Activated CD4-positive, alpha-beta T cell treated with anti-CD3 and anti-CD28 coated beads, Interleukin-2, amount 10 ng/mL, durations not matched to agents 7 days and 5 days (primary cell): ENCODE measurements at regions not wholly inside any gene's neighbourhood (a gene's known extent, or its start where the extent isn't known, plus 50 kb on each side); places are given as distances from the start of the nearest gene placed in this dataset.

ENCODE experiments used
- CTCF ChIA-PET: fragments of 350-600 bp; sonication (Branson Sonifier 250); formaldehyde crosslinking; loops from one replicate; lab custom pipeline; 2021; ENCODE audit warnings: antibody characterized with exemption; lab: Charles Lee
- POLR2A ChIA-PET: fragments of 350-600 bp; sonication (Branson Sonifier 250); formaldehyde crosslinking; loops from one replicate; lab custom pipeline; 2021; ENCODE audit warnings: antibody characterized with exemption; lab: Charles Lee
- DNase-seq: peaks from one replicate; pipeline ENCODE4 v3.0.0-alpha.2; 2020
- H3K27ac Mint-ChIP-seq: one replicate; pipeline ENCODE4 v1.8.0; 2021; ENCODE audit warnings: mild to moderate bottlenecking, moderate library complexity, mixed read lengths
- H3K27me3 Mint-ChIP-seq: one replicate; pipeline ENCODE4 v1.8.0; 2021; ENCODE audit warnings: mixed read lengths
- H3K36me3 Mint-ChIP-seq: one replicate; pipeline ENCODE4 v1.8.0; 2021; ENCODE audit warnings: low read depth, mixed read lengths
- H3K4me1 Mint-ChIP-seq: one replicate; pipeline ENCODE4 v1.8.0; 2021; ENCODE audit warnings: mixed read lengths
- H3K4me3 Mint-ChIP-seq: one replicate; pipeline ENCODE4 v1.8.0; 2021; ENCODE audit warnings: mild to moderate bottlenecking, moderate library complexity, mixed read lengths
- H3K9me3 Mint-ChIP-seq: one replicate; pipeline ENCODE4 v1.8.0; 2021; ENCODE audit warnings: mixed read lengths

- POLR2A ChIA-PET = no interaction called here
- H3K4me3 Mint-ChIP-seq = no peak overlapping the region
- no peak overlapping the region for H3K27ac Mint-ChIP-seq
- CTCF ChIA-PET = interaction anchor here (0.7 to 1.6 kb wide), 2 partner anchors 8 to 19 kb away, joined by 3 read pairs; no protein-coding TSS in a partner anchor
- DNase-seq = no peak
- H3K4me1 Mint-ChIP-seq = no peaks in the 10 kb centered on the region
- peaks cover 7% of the 10 kb centered on the region for H3K9me3 Mint-ChIP-seq
- no peaks in the 10 kb centered on the region for H3K27me3 Mint-ChIP-seq
- no peaks in the 10 kb centered on the region for H3K36me3 Mint-ChIP-seq
These were observed 583.2 kb upstream of the ID2 start for GRCh38 chr2:8098476-8099266.

- DNase-seq = no peak
- ChIA-PET CTCF (no interaction called here), POLR2A (no interaction called here)
- Mint-ChIP-seq H3K9me3 (peaks cover 7% of the 10 kb centered on the region), H3K4me3 (no peak overlapping the region), H3K4me1 (no peaks in the 10 kb centered on the region), H3K27ac (no peak overlapping the region), H3K36me3 (no peaks in the 10 kb centered on the region), H3K27me3 (no peaks in the 10 kb centered on the region)
These were observed 582.6 kb upstream of the ID2 start for GRCh38 chr2:8099267-8099582.

DNA sequence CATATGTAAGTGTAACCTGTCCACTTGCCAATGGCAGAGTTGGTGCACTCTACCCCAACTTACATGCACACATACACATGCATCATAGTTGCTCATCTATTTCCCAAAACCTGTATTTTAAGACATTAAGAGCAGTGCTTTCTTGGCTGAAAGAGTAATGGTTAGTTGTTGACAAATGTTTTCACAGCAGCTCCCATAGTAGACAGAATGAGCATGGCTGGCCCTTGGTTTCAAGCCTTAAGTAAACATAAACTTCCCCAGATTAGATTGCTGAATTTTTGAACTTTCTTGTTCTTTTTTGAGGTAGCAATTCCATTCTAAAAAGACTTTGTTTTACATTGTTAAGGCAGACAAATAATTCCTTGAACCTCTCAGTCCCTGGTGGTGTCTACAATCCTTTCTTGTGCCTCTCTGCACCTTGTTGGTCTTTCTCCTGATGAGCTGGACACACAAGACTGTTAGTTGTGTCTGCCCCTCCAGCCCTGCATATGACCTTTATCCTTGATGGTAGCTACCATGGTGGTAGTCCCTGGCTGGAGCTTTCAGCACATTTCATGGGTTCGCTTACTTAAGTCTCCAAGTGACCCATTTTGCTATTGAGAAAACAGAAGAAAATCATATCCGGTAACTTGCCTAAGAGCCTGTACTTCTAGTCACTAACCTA is 580.1 kb upstream of the ID2 start:
- POLR2A ChIA-PET = no interaction called here
- no peak for DNase-seq
- Mint-ChIP-seq H3K27me3 (no peaks in the 10 kb centered on the region), H3K4me1 (no peaks in the 10 kb centered on the region), H3K4me3 (no peak overlapping the region), H3K36me3 (no peaks in the 10 kb centered on the region), H3K27ac (no peak overlapping the region), H3K9me3 (peaks cover 4% of the 10 kb centered on the region)
- CTCF ChIA-PET = interaction anchor here (1.1 kb wide), 1 partner anchor 14 kb away, joined by 3 read pairs; no protein-coding TSS in a partner anchor

DNA sequence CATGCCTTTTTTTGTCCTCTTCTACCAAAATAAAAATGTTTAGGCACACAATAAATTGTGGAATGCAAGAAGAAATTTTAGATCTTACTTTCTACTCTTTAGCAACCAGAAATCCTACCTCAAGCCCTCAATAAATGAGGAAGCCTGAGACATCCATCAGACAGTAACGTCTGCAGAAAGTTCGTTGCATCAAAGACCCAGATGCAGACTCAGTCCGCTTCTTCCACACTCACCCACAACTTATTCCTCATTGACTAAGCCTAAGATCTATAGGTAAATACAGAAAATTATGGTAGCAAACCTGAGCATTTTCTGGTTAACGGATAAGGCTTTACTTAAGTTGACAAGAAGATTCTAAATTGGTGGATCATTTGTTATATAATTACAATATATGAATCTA is 579.4 kb upstream of the ID2 start:
- no peaks in the 10 kb centered on the region for H3K36me3 Mint-ChIP-seq
- H3K9me3 Mint-ChIP-seq = peaks cover 4% of the 10 kb centered on the region
- H3K27ac Mint-ChIP-seq = no peak overlapping the region
- DNase-seq = no peak
- CTCF ChIA-PET = no interaction called here
- H3K4me1 Mint-ChIP-seq = peaks cover 3% of the 10 kb centered on the region
- H3K4me3 Mint-ChIP-seq = no peak overlapping the region
- POLR2A ChIA-PET = no interaction called here
- no peaks in the 10 kb centered on the region for H3K27me3 Mint-ChIP-seq

DNA sequence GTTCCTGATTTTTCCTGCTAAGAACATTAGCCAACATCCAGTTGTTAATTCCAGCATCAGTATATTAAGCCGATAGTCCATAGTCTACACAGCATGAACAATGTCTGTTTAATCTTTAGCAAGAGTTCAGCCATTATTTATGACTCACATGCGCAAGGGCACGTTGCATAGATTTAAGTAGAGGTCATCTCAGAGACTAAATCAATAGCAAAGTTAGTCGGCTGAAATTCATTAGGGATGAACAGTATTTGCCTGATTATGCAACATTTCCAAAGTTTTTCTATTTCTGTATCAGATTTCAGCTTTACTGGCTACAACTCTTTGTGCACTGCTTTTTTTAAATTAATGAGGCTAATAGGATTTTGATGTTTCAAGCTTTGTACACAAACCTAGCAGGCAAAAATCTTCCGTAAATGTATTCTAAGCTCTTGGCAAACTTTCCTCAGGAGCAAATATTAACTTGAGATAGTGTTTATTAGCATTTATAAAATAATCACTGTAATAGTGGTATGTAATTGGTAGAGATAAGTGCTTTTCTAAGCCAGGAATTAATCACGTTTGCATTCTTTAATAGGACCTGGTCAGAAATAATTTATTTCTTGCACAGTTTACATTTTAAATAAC is 578.7 kb upstream of the ID2 start:
- H3K4me1 Mint-ChIP-seq = peaks cover 10% of the 10 kb centered on the region
- CTCF ChIA-PET = no interaction called here
- DNase-seq = no peak
- no peak overlapping the region for H3K27ac Mint-ChIP-seq
- H3K27me3 Mint-ChIP-seq = no peaks in the 10 kb centered on the region
- no peaks in the 10 kb centered on the region for H3K9me3 Mint-ChIP-seq
- POLR2A ChIA-PET = no interaction called here
- no peaks in the 10 kb centered on the region for H3K36me3 Mint-ChIP-seq
- H3K4me3 Mint-ChIP-seq = no peak overlapping the region

- DNase-seq = no peak
- H3K36me3 Mint-ChIP-seq = peaks cover 2% of the 10 kb centered on the region
- ChIA-PET CTCF (interaction anchor here (1.6 kb wide), 1 partner anchor 24 kb away, joined by 3 read pairs; no protein-coding TSS in a partner anchor), POLR2A (no interaction called here)
- peaks cover 2% of the 10 kb centered on the region for H3K27me3 Mint-ChIP-seq
- H3K9me3 Mint-ChIP-seq = peaks cover 6% of the 10 kb centered on the region
- H3K4me3 Mint-ChIP-seq = no peak overlapping the region
- no peak overlapping the region for H3K27ac Mint-ChIP-seq
- peaks cover 10% of the 10 kb centered on the region for H3K4me1 Mint-ChIP-seq
These were observed 574.7 kb upstream of the ID2 start for GRCh38 chr2:8107150-8107549.

GRCh38 chr2:8107621-8108378 is 574.1 kb upstream of the ID2 start:
- Mint-ChIP-seq H3K4me1 (peaks cover 10% of the 10 kb centered on the region), H3K27ac (no peak overlapping the region), H3K9me3 (peaks cover 9% of the 10 kb centered on the region), H3K27me3 (peaks cover 2% of the 10 kb centered on the region), H3K4me3 (no peak overlapping the region), H3K36me3 (peaks cover 2% of the 10 kb centered on the region)
- no peak for DNase-seq
- POLR2A ChIA-PET = no interaction called here
- CTCF ChIA-PET = interaction anchor here (0.6 kb wide), 1 partner anchor 631 kb away, joined by 3 read pairs; no protein-coding TSS in a partner anchor

DNA sequence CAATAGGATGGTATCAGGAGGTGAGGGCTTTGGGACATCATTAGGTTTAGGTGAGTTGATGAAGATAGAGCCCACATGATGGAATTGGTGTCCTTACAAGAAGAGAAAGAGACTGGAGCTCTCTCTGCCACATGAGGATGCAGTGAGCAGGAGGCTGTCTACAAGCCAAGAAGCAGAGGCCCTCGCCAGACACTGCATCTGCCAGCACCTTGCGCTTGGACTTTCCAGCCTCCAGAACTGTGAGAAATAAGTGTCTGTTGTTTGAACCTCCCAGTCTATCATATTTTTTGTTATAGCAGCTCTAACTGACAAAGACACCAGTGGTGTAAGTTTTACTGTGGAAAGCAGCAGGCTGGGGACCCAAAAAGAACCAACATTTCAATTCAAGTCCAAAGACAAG is 571.1 kb upstream of the ID2 start:
- ChIA-PET POLR2A (no interaction called here), CTCF (interaction anchor here (1.1 to 1.8 kb wide), 2 partner anchors 14 to 23 kb away, joined by 4 to 6 read pairs; no protein-coding TSS in a partner anchor)
- H3K27ac Mint-ChIP-seq = no peak overlapping the region
- no peak for DNase-seq
- peaks cover 2% of the 10 kb centered on the region for H3K36me3 Mint-ChIP-seq
- peaks cover 11% of the 10 kb centered on the region for H3K9me3 Mint-ChIP-seq
- H3K27me3 Mint-ChIP-seq = peaks cover 2% of the 10 kb centered on the region
- peaks cover 10% of the 10 kb centered on the region for H3K4me1 Mint-ChIP-seq
- H3K4me3 Mint-ChIP-seq = no peak overlapping the region

DNA sequence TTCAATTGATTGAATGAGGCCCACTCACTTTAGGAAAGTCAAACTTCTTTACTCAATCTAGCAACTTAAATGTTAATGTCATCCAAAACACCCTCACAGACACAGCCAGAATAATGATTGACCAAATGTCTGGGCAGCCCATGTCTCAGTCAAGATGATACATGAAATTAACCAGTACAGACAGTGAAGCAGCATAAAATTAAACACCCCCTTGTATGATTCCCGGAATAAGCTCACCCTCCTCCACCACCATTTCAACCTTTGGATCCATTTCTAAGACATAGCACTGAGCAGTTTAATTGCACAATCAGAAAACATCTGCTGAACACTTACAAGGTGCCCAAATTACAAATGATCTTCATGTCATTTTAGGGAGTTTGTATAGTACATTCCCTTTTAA is 570.7 kb upstream of the ID2 start:
- H3K27ac Mint-ChIP-seq = no peak overlapping the region

GRCh38 chr2:8115456-8115855 is 566.4 kb upstream of the ID2 start:
- H3K4me1 Mint-ChIP-seq = peaks cover 12% of the 10 kb centered on the region
- H3K27ac Mint-ChIP-seq = no peak overlapping the region
- H3K27me3 Mint-ChIP-seq = peaks cover 2% of the 10 kb centered on the region
- peaks cover 2% of the 10 kb centered on the region for H3K36me3 Mint-ChIP-seq
- POLR2A ChIA-PET = no interaction called here
- DNase-seq = no peak
- CTCF ChIA-PET = no interaction called here
- H3K4me3 Mint-ChIP-seq = no peak overlapping the region
- H3K9me3 Mint-ChIP-seq = peaks cover 11% of the 10 kb centered on the region

More for the DNA sequence above, 570.7 kb upstream of the ID2 start:
- H3K36me3 Mint-ChIP-seq = peaks cover 2% of the 10 kb centered on the region
- H3K4me1 Mint-ChIP-seq = peaks cover 10% of the 10 kb centered on the region
- H3K9me3 Mint-ChIP-seq = peaks cover 11% of the 10 kb centered on the region
- DNase-seq = no peak
- CTCF ChIA-PET = interaction anchor here (1.1 to 1.8 kb wide), 2 partner anchors 14 to 24 kb away, joined by 4 to 6 read pairs; no protein-coding TSS in a partner anchor
- H3K27me3 Mint-ChIP-seq = peaks cover 2% of the 10 kb centered on the region
- POLR2A ChIA-PET = no interaction called here
- no peak overlapping the region for H3K4me3 Mint-ChIP-seq

DNA sequence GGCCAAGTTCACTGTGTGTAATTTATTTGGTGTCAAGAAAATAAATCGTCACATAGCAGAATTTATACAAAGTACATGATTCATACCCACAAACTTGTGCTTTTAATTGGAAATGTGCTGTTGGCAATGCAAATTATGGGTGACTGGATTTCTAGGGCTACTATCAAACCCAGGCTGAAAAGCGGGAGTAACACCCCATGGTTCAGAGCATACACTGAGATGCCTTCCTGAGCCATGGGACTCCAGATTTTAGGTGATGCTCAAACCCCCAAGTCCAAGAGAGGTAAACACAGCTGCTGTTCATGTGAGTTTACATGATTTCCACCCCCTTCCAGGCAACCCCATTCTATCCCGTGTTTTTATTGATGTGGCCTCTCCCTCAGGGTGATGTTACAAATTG is 565.9 kb upstream of the ID2 start:
- Mint-ChIP-seq H3K36me3 (peaks cover 2% of the 10 kb centered on the region), H3K4me3 (no peak overlapping the region), H3K9me3 (peaks cover 10% of the 10 kb centered on the region), H3K27me3 (peaks cover 2% of the 10 kb centered on the region), H3K4me1 (peaks cover 14% of the 10 kb centered on the region), H3K27ac (no peak overlapping the region)
- CTCF ChIA-PET = no interaction called here
- no peak for DNase-seq
- POLR2A ChIA-PET = no interaction called here

- DNase-seq = no peak
- no peak overlapping the region for H3K27ac Mint-ChIP-seq
- ChIA-PET POLR2A (no interaction called here), CTCF (interaction anchor here (1.1 kb wide), 1 partner anchor 18 kb away, joined by 3 read pairs; no protein-coding TSS in a partner anchor)
- no peaks in the 10 kb centered on the region for H3K27me3 Mint-ChIP-seq
- peaks cover 6% of the 10 kb centered on the region for H3K9me3 Mint-ChIP-seq
- peaks cover 14% of the 10 kb centered on the region for H3K4me1 Mint-ChIP-seq
- H3K36me3 Mint-ChIP-seq = no peaks in the 10 kb centered on the region
- no peak overlapping the region for H3K4me3 Mint-ChIP-seq
These were observed 565.2 kb upstream of the ID2 start for GRCh38 chr2:8116661-8117060.
